Gastrocnemius medialis (tissue), 4 donors: ENCODE measurements at regions not wholly inside any gene's neighbourhood (a gene's known extent, or its start where the extent isn't known, plus 50 kb on each side); places are given as distances from the start of the nearest gene placed in this dataset.
A peak's percentile ranks its signal among the peaks of the same experiment; 100 is the strongest.
"Not testable (repeated sequence)": the region's sequence is repeated elsewhere in the genome, so short reads cannot be mapped to it uniquely, and the experiment has no call there.

Source experiments
- ATAC-seq, 2 donors: fragments of 150-250 bp; one replicate each; pipeline ENCODE4 v1.9.1; 2016
- DNase-seq, 2 donors: peaks; one replicate each; pipeline ENCODE4 v3.0.0-alpha.2; 2019
- H3K27ac ChIP-seq, 4 donors: fragments of 200-600 bp; sonication (generic); 1 replicate in 1 of 4; 2 replicates in 3 of 4; pipeline ENCODE4 v1.5.1; 2016 to 2018; ENCODE audit warnings: mild to moderate bottlenecking in 2 of 4, moderate library complexity in 1 of 4
- H3K27me3 ChIP-seq, 3 donors: fragments of 200-600 bp; sonication (generic) in 2 of 3; 1 replicate in 1 of 3; 2 replicates in 2 of 3; pipeline versions ENCODE4 v1.5.1 to v1.6.0; 2016 to 2019; ENCODE audit warnings: mild to moderate bottlenecking in 1 of 3, moderate library complexity in 1 of 3
- H3K36me3 ChIP-seq, 2 donors: fragments of 200-600 bp; sonication (generic) in 1 of 2; one replicate each; pipeline ENCODE4 v1.5.1; 2017 to 2018
- H3K4me1 ChIP-seq, 2 donors: fragments of 200-600 bp; sonication (generic) in 1 of 2; one replicate each; pipeline ENCODE4 v1.5.1; 2016 to 2017; ENCODE audit warnings: mild to moderate bottlenecking in 2 of 2
- H3K4me3 ChIP-seq, 4 donors: fragments of 200-600 bp; sonication (generic) in 3 of 4; 1 replicate in 1 of 4; 2 replicates in 3 of 4; pipeline ENCODE4 v1.5.1; 2016 to 2019; ENCODE audit warnings: mild to moderate bottlenecking in 2 of 4
- H3K9me3 ChIP-seq, 3 donors: fragments of 200-600 bp; sonication (generic) in 2 of 3; 1 replicate in 1 of 3; 2 replicates in 2 of 3; pipeline ENCODE4 v1.5.1; 2016 to 2019
- CTCF ChIP-seq, 5 experiments: fragments of 450-650 bp in 3 of 5; fragments of 200-600 bp in 2 of 5; sonication (generic) in 2 of 5; IDR thresholded peaks in 4 of 5; conservative IDR thresholded peaks in 1 of 5; 1 replicate in 4 of 5; 2 replicates in 1 of 5; pipeline ENCODE4 v1.5.1; 2016 to 2019; ENCODE audit warnings: antibody characterized with exemption in 5 of 5, mild to moderate bottlenecking in 3 of 5, moderate library complexity in 3 of 5
- POLR2A ChIP-seq, 2 donors: fragments of 450-650 bp; IDR thresholded peaks; one replicate each; pipeline ENCODE4 v1.6.1; 2017; ENCODE audit warnings: antibody characterized with exemption in 2 of 2, mild to moderate bottlenecking in 2 of 2, moderate library complexity in 2 of 2
- in situ Hi-C, 4 donors: fragments of 200-750 bp; cut with MboI; loops; one replicate each; pipeline versions ENCODE4 v1.15.0 to v1.8.0; 2017; ENCODE audit warnings: low sequenced_read_pairs in 4 of 4
- intact Hi-C: fragments of 100-400 bp; cut with DNase I; formaldehyde crosslinking; loops from one replicate; pipeline ENCODE4 v1.15.1; 2023; ENCODE audit warnings: low total_unique reads

DNA sequence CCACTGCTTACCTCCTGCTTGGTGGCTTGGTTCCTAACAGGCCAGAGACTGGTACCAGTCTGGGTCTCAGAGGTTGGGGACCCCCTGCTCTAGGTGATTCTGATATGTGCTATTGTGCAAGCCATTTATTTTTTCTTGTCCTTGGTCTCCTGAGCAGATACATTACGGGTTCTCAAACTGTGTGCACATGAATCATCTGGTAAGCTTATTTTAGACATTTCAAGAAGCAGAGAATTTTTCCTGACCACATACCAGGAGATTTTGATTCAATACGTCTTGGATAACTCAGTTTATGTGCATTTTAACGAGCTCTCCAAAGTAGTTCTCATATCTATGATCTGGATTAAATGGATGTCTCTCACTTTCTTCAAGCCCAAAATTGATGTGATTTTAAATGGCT lies 77.2 kb downstream of the FHIP1A start:
- TF ChIP-seq POLR2A (IDR thresholded peaks at IDR 0.05) (no peak), CTCF (IDR thresholded peaks at IDR 0.05 in 4 of 5, conservative IDR thresholded peaks at IDR 0.05 in 1 of 5) (no peak)
- in situ Hi-C loops (no loop called here), intact Hi-C loops (no loop called here)
- Histone ChIP-seq H3K4me1 (peaks cover 36 to 48% of the 10 kb centered on the region in 2 donors), H3K27ac (peak overlapping the region; percentile 38 to 69 (median 66)), H3K4me3 (no peak overlapping the region), H3K9me3 (no peaks in the 10 kb centered on the region), H3K27me3 (no peaks in the 10 kb centered on the region), H3K36me3 (no peaks in the 10 kb centered on the region)
- DNase-seq (no peak), ATAC-seq (no peak)

- ATAC-seq (no peak), DNase-seq (no peak)
- intact Hi-C loops: no loop called here
- TF ChIP-seq POLR2A (IDR thresholded peaks at IDR 0.05): no peak
- no peak for TF ChIP-seq CTCF (IDR thresholded peaks at IDR 0.05 in 4 of 5, conservative IDR thresholded peaks at IDR 0.05 in 1 of 5)
- no peaks in the 10 kb centered on the region for H3K9me3 ChIP-seq
- peaks cover 18 to 26% of the 10 kb centered on the region in 2 donors for H3K4me1 ChIP-seq
- no peaks in the 10 kb centered on the region for H3K27me3 ChIP-seq
- H3K27ac ChIP-seq: peak overlapping the region in 3 of 4 donors; percentile 4 to 38 (median 11)
- H3K36me3 ChIP-seq: no peaks in the 10 kb centered on the region
- in situ Hi-C loops: no loop called here
- no peak overlapping the region for H3K4me3 ChIP-seq
Observed at GRCh38 chr4:151488968-151489367, 80.0 kb downstream of the FHIP1A start.

DNA sequence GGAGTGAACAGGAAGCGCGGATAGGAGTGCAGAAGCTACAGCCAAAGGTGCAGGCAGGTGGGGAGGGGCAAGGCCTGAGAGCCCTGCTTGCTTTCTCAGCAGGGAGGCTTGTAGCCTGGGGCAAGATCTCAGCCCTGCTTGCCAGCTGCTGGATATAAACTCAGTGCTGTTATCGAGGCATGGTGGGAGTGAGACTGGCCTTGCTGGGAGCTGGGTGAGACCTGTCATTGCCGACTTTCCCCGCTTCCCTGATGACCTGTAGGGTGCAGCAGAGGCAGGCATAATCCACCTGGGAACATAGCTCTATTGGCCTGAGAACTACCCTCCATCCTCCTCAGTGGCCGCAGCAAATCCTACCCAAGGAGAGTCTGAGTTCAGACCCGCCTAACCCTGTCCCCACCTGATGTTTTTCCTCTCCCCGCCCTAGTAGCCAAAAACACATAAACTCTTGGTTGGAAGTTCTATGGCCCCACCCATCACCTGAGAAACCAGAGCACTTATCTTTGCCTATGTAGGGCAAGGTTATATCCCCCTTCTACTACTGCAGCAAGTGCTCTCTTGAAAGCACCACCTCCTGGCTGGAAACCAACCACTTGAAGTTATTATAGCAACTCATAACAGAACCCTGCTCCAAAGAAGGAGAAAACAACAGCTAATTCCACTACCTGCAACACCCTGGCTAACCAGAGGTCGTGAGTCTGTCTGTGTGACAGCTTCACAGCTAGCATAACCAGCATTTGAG lies 80.7 kb downstream of the FHIP1A start:
- in situ Hi-C loops: no loop called here
- H3K4me1 ChIP-seq: peaks cover 11 to 19% of the 10 kb centered on the region in 2 donors
- no peak for TF ChIP-seq CTCF (IDR thresholded peaks at IDR 0.05 in 4 of 5, conservative IDR thresholded peaks at IDR 0.05 in 1 of 5)
- no peak for TF ChIP-seq POLR2A (IDR thresholded peaks at IDR 0.05)
- intact Hi-C loops: no loop called here
- H3K4me3 ChIP-seq: no peak overlapping the region
- H3K36me3 ChIP-seq: no peaks in the 10 kb centered on the region
- no peak for DNase-seq
- peak overlapping the region in 1 of 4 donors; percentile 38 for H3K27ac ChIP-seq
- no peak for ATAC-seq
- no peaks in the 10 kb centered on the region for H3K27me3 ChIP-seq
- H3K9me3 ChIP-seq: no peaks in the 10 kb centered on the region

- H3K4me3 ChIP-seq, H3K27me3 ChIP-seq, intact Hi-C loops, in situ Hi-C loops, H3K36me3 ChIP-seq, H3K9me3 ChIP-seq: not testable (repeated sequence)
- H3K4me1 ChIP-seq: peaks cover 6 to 15% of the 10 kb centered on the region in 2 donors
- DNase-seq (peak; percentile 49 to 76), ATAC-seq (peak; percentile 92 to 97)
- peak overlapping the region; percentile 67 to 76 (median 73) for H3K27ac ChIP-seq
Observed at GRCh38 chr4:151495612-151496011, 86.6 kb downstream of the FHIP1A start.

GRCh38 chr4:151511548-151511947 lies 102.6 kb downstream of the FHIP1A start:
- H3K9me3 ChIP-seq, H3K4me1 ChIP-seq, intact Hi-C loops, DNase-seq, H3K4me3 ChIP-seq, H3K27me3 ChIP-seq, ATAC-seq, H3K36me3 ChIP-seq, H3K27ac ChIP-seq, in situ Hi-C loops: not testable (repeated sequence)

DNA sequence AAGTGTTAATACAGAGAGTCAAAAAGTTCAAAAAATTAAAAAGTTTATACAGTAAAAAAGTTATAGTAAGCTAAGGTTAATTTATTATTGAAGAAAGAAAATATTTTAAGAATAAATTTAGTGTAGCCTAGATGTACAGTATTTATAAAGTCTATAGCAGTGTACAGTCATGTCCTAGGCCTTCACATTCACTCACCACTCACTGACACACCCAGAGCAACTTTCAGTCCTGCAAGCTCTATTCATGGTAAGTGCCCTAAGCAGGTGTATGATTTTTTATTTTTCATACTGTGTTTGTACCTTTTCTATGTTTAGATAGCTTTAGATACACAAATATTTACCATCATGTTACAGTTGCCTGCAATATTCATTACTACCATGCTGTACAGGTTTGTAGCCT lies 108.9 kb downstream of the FHIP1A start:
- H3K27ac ChIP-seq: peak overlapping the region in 2 of 4 donors; percentile 4 to 27
- no peak overlapping the region for H3K4me3 ChIP-seq
- no peak for ATAC-seq
- TF ChIP-seq POLR2A (IDR thresholded peaks at IDR 0.05): no peak
- intact Hi-C loops (no loop called here), in situ Hi-C loops (no loop called here)
- DNase-seq: no peak
- no peaks in the 10 kb centered on the region for H3K9me3 ChIP-seq
- H3K4me1 ChIP-seq: peaks cover 33 to 35% of the 10 kb centered on the region in 2 donors
- no peaks in the 10 kb centered on the region for H3K27me3 ChIP-seq
- H3K36me3 ChIP-seq: no peaks in the 10 kb centered on the region
